Stimulated activated CD8-positive, alpha-beta memory T cell treated with anti-CD3 and anti-CD28 coated beads, Interleukin-12 subunit alpha, Interleukin-12 subunit beta, amount 100 ng/mL, for 1 hour (primary cell): ENCODE measurements at regions not wholly inside any gene's neighbourhood (a gene's known extent, or its start where the extent isn't known, plus 50 kb on each side); places are given as distances from the start of the nearest gene placed in this dataset.
"Not testable (repeated sequence)": the region's sequence is repeated elsewhere in the genome, so short reads cannot be mapped to it uniquely, and the experiment has no call there.

Source experiments
- DNase-seq: peaks from one replicate; pipeline ENCODE4 v3.0.0-alpha.2; 2020; ENCODE audit warnings: low read depth

GRCh38 chrX:5695971-5696370 lies 532.7 kb downstream of the NLGN4X start:
- DNase-seq: no peak

DNA sequence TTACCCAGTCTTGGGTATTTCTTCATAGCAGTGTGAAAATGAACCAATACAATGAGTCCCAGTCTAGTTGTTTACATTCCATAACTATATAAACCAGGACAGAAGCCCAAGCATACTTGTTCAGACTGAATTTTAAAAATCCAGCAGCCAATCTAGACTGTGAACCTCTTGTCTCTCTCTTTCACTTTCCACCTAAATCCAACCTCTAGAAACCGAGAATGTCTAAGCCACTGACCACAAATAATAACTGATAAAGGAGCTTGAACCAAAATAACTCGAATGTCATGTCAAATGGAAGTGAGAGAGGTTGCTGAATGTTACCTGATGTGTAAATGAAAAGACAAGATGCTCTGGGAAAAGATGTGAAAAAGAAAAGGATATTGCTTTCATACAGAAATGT lies 544.7 kb downstream of the NLGN4X start:
- DNase-seq: no peak

DNA sequence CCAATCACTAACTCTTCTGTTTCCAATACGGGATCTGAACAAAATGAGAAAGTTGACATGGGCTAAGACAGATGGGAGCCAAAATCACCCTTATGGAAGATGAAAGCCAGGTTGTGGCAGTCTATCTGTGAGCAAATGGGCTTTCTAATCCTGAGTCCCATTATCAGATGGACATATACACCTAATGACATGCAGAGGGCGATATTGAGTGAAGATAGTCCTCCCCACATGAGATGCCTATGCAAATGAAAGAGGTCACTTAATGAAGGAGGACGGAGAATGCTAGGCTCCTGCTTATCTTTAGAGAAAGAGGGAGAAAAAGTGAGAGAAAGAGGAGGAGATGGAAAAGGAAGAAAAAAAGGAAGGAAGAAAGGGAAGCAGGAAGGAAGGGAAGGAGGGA lies 547.5 kb downstream of the NLGN4X start:
- no peak for DNase-seq

- no peak for DNase-seq
These were observed 554.6 kb downstream of the NLGN4X start for GRCh38 chrX:5674036-5674435.

DNA sequence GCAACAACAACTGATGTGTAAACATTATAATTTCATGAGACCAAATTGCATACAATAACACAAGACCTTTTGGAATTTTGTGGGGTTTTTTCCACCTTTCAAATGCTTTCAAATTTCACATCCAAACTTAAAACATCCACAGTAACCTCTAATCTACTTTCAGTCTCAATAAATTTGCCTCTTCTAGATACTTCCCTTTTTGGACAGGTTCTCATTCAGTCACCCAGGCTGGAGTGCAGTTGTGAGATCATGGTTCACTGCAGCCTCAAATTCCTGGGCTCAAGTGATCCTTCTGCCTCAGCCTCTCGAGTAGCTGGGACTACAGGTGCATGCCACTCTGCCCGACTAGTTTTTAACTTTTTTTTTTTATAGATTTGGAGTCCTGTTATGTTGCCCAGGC lies 556.6 kb downstream of the NLGN4X start:
- no peak for DNase-seq

DNA sequence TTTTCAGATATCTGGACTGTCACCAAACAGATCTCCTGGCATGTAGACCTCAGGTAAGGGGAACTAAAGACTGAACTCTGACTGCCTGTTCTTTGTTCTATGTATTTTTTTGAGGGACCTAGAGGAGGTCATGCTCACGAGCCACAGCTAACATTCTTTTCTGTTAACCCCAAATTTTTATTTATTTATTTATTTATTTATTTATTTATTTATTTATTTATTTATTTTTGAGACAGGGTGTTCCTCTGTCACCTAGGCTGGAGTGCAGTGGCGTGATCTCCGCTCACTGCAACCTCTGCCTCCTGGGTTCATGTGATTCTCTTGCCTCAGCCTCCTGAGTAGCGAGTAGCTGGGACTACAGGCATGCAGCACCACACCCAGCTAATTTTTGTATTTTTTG lies 562.0 kb downstream of the NLGN4X start:
- not testable (repeated sequence) for DNase-seq

GRCh38 chrX:5656544-5656943 lies 572.1 kb downstream of the NLGN4X start:
- DNase-seq: no peak

- DNase-seq: no peak
These were observed 577.8 kb downstream of the NLGN4X start for GRCh38 chrX:5650904-5651303.

- DNase-seq: no peak
These were observed 579.6 kb downstream of the NLGN4X start for GRCh38 chrX:5648941-5649568.

- DNase-seq: no peak
These were observed 581.8 kb downstream of the NLGN4X start for GRCh38 chrX:5646818-5647217.

- no peak for DNase-seq
These were observed 583.9 kb downstream of the NLGN4X start for GRCh38 chrX:5644776-5645175.

DNA sequence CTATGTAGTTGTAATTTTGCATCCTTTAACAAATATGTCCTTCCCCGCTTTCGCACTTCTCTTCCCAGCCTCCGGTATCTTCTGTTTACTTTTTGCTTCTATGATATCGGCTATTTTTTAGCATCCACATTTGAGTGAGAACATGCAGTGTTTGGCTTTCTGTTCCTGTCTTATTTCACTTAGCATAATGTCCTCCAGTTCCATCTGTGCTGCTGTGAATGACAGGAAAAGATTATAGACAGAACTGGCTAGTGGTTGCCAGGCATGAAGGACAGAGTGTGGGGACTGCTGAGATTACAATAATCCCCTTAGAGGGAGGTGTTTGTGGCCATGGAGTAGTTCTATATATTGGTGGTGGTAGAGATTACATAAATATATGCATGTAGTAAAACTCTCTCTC lies 588.6 kb downstream of the NLGN4X start:
- no peak for DNase-seq

GRCh38 chrX:5638572-5638971 lies 590.1 kb downstream of the NLGN4X start:
- DNase-seq: no peak

DNA sequence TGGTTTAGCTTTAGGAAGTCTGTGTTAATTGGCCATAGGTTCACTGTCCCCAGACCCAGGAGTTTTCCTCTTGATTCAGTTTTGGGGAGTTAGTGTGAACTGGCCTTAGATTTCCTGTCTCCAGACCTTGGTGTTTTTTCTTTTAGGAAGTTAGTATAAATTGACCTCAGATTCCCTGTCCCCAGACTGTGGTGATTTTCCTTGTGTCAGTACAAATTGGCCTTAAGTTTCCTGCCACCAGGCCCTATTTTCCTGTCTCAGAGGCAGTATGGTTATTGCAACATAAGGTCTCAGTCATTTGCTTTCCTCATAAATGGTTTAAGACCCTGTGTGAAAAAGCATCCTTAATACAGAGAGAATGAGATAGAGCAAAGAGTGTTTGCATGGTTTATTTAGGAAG lies 595.8 kb downstream of the NLGN4X start:
- DNase-seq: no peak

- DNase-seq: no peak
These were observed 596.5 kb downstream of the NLGN4X start for GRCh38 chrX:5632061-5632614.

- DNase-seq: no peak
These were observed 611.0 kb downstream of the NLGN4X start for GRCh38 chrX:5617666-5618065.

- DNase-seq: no peak
These were observed 633.1 kb downstream of the NLGN4X start for GRCh38 chrX:5595570-5595969.

DNA sequence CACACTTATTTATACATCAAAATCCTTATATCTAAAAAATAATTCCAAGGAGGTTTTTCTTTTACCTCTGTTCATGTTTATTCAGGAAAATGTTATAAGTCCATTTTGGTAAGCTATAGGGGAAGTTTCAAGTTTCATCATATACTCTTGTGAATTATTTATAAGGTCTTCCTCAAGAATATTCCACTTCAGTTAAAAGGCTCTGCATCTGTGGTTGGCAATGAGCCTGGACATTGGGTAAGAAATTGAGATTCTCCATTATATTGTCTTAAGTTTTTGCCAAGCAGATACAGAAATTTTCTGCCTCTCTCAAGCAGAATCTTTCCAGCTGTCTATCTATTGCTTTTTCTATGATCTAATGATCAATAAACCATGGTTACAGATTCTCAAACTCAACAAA lies 641.9 kb downstream of the NLGN4X start:
- DNase-seq: no peak

GRCh38 chrX:5575407-5575806 lies 653.3 kb downstream of the NLGN4X start:
- no peak for DNase-seq

GRCh38 chrX:5568934-5569333 lies 659.7 kb downstream of the NLGN4X start:
- DNase-seq: no peak

DNA sequence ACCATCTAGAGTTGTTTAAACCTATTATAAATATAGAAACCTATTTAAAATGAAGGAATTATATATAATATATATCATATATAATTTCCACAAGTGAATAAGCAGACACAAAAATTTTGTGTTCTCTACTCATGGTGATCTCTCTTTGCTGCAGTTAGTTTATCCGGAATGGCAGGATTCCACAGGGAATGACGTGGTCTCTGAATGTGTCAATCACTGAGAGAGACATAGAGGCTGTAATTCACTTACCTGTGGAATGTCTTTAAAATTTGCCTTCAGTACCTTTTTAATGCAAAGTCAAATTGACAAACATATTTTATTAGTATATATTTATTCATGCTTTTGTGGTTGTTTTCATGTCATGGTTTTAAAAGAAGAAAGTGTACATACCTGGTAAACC lies 669.3 kb downstream of the NLGN4X start:
- DNase-seq: no peak

DNA sequence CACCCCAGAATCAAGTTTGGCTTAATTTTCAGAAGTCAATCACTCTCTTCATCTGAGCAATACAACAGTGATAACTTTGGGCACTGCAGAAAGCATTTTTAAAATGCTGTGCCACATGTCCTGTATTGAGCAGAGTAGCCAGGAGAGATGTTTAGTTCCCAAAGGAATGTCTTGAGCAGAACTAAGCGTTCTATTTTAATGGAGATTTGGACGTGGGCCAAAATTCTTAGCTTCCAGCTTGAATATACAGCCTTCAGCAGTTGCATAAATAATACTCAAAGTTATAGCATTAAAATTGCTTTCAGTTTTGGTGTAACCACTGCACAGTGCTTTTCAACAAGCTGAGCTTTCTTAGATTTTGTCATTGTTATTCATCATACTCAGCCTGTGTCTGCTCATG lies 679.2 kb downstream of the NLGN4X start:
- no peak for DNase-seq

GRCh38 chrX:5537098-5537497 lies 691.6 kb downstream of the NLGN4X start:
- DNase-seq: no peak

DNA sequence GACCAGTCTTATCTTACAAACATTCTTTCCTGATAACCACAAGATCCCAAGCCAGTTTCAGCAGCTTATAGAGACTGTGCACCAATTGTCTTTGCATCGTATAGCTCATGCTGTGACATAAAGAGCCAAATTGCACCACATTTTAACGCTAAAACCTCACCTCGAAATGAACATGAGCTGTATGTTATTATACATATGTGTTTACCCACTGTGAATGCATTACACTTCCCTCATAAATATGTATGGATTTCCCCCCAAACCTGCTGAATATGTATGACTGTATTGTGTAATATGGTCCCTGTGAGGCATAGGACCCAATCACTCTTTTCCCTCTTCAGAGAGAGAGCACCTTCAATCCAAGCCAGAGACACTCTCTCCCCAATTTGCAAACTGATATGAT lies 692.4 kb downstream of the NLGN4X start:
- DNase-seq: no peak
